Midbrain (tissue), 1 donor: ENCODE measurements at regions not wholly inside any gene's neighbourhood (a gene's known extent, or its start where the extent isn't known, plus 50 kb on each side); places are given as distances from the start of the nearest gene placed in this dataset.

ENCODE experiments used
- DNase-seq: peaks from one replicate; lab custom pipeline; 2025; lab: John Stamatoyannopoulos, UW

DNA sequence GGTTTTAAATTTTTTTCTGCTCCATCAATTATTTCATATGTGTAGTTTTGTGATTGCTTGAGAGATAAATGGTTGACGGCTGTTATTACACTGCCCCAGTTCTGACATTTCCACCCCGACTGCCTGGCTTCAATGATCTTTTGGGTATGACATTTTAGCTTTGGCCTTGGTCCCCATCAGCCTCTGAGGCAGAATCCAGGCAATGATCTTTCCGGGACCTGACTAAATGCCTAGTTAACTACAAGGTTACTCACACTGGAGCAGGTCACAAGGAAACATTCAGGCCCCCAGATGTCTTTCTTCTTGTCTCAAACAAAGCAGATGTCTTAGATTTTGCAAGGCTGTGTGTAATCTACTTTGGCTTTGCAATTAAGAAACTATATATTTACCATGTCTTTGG is 61.1 kb upstream of the TMCO5A start:
- no peak for DNase-seq

- DNase-seq = no peak
These were observed 57.5 kb upstream of the TMCO5A start for GRCh38 chr15:37876900-37877299.

DNA sequence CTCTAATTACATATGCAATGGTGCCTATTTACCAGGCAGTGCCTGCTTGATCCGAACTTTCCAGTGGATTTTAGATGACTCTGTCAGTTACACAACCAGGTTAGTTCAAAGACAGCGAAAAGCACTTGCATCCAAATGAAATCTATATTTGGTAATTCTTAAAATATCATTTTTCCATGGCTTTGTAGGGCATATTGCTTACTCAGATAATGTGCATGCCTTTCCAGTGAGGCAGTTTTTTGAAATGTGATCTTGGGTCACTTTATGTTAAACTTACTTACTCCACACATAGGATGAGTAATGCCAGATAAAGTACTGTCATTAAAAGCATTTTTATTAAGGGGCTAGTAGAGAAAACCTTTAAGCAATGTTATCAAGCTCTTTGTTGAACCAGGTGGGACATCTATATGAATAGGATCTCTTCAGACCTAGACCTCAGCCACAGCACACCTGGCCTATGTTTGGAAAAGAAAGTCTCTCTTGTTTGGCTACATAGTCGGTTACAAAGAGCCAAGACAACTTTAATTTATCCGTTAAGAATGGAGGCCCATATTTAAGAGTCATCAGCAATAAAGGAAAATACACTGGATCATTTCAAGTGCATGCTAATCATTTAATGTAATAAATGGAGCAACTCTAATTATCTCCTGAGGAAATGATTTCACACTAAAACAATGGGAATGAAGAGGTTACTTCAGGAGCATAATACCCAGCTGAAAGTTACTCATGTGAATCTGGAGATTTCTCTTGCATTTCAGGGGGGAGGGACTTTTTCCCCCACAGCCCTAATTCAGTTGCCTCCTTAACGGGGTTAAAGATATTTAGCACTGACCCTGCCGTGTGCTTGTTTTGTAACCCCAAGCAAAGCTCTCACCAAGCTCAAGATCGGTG is 56.3 kb upstream of the TMCO5A start:
- DNase-seq = no peak

DNA sequence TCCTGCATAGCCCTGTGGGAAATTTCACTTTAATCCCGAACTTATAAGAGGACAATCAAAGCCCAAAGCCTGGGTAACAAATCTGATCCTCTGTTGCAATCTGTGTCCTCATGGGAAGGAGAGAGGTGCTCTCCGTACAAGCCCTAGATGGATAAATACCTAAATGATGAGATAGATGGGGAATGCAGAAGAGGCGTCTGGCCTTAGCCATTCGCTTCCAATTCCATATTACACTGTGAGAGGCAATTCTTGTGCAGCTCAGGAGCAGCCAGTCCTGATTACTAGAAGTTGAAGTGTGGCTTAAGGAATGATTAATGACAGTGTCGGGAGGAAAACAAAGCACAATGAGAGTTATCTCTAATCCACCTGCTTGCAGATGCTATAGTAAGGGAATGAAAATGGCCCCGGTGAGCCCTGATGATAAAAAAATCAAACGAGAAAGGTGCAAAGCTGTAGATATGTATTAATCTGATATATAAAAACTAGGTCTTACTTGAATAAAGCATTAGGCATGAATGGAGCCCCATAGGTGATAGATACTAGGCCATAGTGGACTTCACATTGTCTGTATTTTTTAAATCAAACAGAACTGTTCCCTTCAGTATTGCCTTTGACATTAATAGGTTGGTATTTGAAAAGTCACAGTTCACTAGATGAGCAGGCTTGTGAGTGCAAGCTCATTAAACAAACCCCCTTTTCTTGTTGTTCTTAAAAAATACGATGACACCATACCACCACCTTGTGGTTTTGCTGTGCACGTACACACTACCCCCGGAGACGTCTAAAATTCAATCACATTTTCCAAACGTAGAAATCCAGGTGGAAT is 54.2 kb upstream of the TMCO5A start:
- peak; percentile 16 for DNase-seq

- DNase-seq = no peak
These were observed 53.6 kb upstream of the TMCO5A start for GRCh38 chr15:37880835-37881153.

GRCh38 chr15:37881237-37882013 is 53.0 kb upstream of the TMCO5A start:
- DNase-seq = no peak

DNA sequence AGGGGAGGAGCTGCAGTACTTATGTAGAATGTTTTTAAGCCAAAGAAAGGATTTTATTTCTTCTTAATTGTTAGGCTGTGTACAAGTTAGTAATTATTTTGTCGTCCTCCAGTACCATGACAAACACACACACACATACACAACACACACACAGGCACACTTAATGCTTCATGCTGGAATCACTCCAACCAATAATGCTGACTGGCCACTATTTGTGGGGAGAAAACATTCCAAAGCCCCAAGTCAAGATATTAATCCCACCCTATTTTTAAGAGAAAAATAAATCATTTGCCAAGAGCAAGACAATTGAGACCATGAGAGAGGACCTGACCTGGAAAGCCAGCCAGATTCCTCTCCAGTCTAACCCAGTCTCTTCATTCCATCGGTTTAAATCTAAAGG is 51.8 kb upstream of the TMCO5A start:
- no peak for DNase-seq
